Vagina (tissue), 2 donors: ENCODE measurements at regions not wholly inside any gene's neighbourhood (a gene's known extent, or its start where the extent isn't known, plus 50 kb on each side); places are given as distances from the start of the nearest gene placed in this dataset.

Source experiments
- POLR2A ChIP-seq, 2 donors: fragments of 450-650 bp; IDR thresholded peaks; one replicate each; pipeline ENCODE4 v1.6.1; 2017; ENCODE audit warnings: antibody characterized with exemption in 2 of 2, mild to moderate bottlenecking in 2 of 2, moderate library complexity in 2 of 2
- POLR2AphosphoS5 ChIP-seq, 2 donors: sonication (generic); formaldehyde crosslinking; IDR thresholded peaks; one replicate each; pipeline ENCODE4 v1.9.0; 2017; ENCODE audit warnings: antibody characterized with exemption in 2 of 2, mild to moderate bottlenecking in 2 of 2, low read depth in 1 of 2; ENCODE audit not compliant: insufficient read depth in 1 of 2
- TF ChIP-seq, protein P1 (sequence below), 3 experiments: fragments of 450-650 bp in 2 of 3; fragments of 200-600 bp in 1 of 3; sonication (generic) in 1 of 3; IDR thresholded peaks; one replicate each; pipeline ENCODE4 v1.5.1; 2017 to 2019; ENCODE audit warnings: antibody characterized with exemption in 3 of 3, mild to moderate bottlenecking in 2 of 3, moderate library complexity in 2 of 3

DNA sequence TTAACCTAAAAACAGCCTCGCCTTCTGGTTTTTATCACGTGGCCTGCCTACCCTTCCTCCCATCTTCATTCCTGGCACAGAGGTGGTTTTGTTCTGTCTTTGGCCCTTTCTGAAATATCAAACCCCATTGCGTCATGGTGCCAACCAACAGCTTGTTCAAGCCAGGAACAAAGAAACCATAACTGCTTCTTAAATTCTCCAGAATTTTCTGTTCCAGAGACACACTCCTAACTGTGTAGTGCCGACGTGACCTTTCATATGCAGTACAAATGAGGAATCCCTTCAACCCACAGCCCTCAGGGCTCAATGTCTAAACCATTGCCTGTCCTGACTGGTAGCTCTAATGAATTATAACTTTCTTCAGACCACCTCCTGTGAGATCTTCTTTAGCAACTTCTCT is 82.2 kb upstream of the TNP1 start:
- TF ChIP-seq, protein P1, sequence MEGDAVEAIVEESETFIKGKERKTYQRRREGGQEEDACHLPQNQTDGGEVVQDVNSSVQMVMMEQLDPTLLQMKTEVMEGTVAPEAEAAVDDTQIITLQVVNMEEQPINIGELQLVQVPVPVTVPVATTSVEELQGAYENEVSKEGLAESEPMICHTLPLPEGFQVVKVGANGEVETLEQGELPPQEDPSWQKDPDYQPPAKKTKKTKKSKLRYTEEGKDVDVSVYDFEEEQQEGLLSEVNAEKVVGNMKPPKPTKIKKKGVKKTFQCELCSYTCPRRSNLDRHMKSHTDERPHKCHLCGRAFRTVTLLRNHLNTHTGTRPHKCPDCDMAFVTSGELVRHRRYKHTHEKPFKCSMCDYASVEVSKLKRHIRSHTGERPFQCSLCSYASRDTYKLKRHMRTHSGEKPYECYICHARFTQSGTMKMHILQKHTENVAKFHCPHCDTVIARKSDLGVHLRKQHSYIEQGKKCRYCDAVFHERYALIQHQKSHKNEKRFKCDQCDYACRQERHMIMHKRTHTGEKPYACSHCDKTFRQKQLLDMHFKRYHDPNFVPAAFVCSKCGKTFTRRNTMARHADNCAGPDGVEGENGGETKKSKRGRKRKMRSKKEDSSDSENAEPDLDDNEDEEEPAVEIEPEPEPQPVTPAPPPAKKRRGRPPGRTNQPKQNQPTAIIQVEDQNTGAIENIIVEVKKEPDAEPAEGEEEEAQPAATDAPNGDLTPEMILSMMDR (IDR thresholded peaks at IDR 0.05) = no peak
- TF ChIP-seq POLR2AphosphoS5 (IDR thresholded peaks at IDR 0.05; ENCODE audit: insufficient read depth in 1 of 2, low read depth in 1 of 2) (no peak), POLR2A (IDR thresholded peaks at IDR 0.05) (no peak)
